ENCODE measurements at regions not wholly inside any gene's neighbourhood (a gene's known extent, or its start where the extent isn't known, plus 50 kb on each side); places are given as distances from the start of the nearest gene placed in this dataset.

DNA sequence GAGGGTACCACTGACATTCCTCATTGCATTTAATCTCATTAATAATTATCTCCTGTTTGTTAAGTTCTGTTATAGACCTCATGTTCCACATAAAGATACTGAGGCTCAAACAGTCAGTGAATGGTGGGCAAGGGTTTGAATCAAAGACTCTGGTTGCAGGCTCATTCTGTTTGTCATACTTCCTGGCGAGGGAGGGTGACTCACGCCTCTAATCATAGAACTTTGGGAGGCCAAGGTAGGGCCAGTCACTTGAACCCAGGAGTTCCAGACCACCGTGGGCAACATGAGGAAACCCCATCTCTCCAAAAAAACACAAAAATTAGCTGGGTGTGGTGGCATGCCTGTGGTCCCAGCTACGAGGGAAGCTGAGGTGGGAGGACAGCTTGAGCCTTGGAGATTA, 220.7 kb upstream of the MIR17HG start:
- DNase-seq (ENCODE audit: low spot score in 2 of 2): no peak
- TF ChIP-seq POLR2AphosphoS5 (IDR thresholded peaks at IDR 0.05) (no peak), POLR2A (IDR thresholded peaks at IDR 0.05) (no peak)
- TF ChIP-seq, protein P1, sequence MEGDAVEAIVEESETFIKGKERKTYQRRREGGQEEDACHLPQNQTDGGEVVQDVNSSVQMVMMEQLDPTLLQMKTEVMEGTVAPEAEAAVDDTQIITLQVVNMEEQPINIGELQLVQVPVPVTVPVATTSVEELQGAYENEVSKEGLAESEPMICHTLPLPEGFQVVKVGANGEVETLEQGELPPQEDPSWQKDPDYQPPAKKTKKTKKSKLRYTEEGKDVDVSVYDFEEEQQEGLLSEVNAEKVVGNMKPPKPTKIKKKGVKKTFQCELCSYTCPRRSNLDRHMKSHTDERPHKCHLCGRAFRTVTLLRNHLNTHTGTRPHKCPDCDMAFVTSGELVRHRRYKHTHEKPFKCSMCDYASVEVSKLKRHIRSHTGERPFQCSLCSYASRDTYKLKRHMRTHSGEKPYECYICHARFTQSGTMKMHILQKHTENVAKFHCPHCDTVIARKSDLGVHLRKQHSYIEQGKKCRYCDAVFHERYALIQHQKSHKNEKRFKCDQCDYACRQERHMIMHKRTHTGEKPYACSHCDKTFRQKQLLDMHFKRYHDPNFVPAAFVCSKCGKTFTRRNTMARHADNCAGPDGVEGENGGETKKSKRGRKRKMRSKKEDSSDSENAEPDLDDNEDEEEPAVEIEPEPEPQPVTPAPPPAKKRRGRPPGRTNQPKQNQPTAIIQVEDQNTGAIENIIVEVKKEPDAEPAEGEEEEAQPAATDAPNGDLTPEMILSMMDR (IDR thresholded peaks at IDR 0.05): no peak
- H3K4me1 ChIP-seq: no peaks in the 10 kb centered on the region
- no peaks in the 10 kb centered on the region for H3K9me3 ChIP-seq
- no peaks in the 10 kb centered on the region for H3K27me3 ChIP-seq
- H3K36me3 ChIP-seq: no peaks in the 10 kb centered on the region
- intact Hi-C loops (cut with DNase I; ENCODE audit: low total_unique reads): no loop called here
- no peak overlapping the region for H3K4me3 ChIP-seq
- H3K27ac ChIP-seq: no peak overlapping the region

DNA sequence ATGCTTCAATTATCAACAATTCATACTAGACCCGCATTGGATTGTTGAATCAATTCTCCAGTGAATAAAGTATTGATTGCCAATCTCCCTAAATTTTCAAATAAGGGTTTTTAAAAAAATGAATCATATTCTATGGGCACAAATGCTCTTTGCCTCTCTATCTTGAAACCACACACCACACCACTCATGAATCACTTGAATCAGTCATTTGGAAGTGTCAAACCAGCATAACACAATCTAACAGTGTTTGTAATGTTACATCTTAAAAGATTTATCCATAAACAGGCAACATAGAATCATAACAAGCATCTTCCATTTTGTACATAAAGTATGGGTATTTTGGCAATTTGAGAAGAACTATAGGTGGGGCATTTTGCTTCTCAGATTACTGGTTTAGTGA, 219.5 kb upstream of the MIR17HG start:
- Histone ChIP-seq H3K27ac (no peak overlapping the region), H3K36me3 (no peaks in the 10 kb centered on the region), H3K9me3 (no peaks in the 10 kb centered on the region), H3K4me1 (no peaks in the 10 kb centered on the region), H3K27me3 (no peaks in the 10 kb centered on the region), H3K4me3 (no peak overlapping the region)
- intact Hi-C loops (cut with DNase I; ENCODE audit: low total_unique reads): no loop called here
- DNase-seq (ENCODE audit: low spot score in 2 of 2): no peak
- TF ChIP-seq, protein P1 (IDR thresholded peaks at IDR 0.05): no peak
- TF ChIP-seq POLR2AphosphoS5 (IDR thresholded peaks at IDR 0.05) (no peak), POLR2A (IDR thresholded peaks at IDR 0.05) (no peak)

DNA sequence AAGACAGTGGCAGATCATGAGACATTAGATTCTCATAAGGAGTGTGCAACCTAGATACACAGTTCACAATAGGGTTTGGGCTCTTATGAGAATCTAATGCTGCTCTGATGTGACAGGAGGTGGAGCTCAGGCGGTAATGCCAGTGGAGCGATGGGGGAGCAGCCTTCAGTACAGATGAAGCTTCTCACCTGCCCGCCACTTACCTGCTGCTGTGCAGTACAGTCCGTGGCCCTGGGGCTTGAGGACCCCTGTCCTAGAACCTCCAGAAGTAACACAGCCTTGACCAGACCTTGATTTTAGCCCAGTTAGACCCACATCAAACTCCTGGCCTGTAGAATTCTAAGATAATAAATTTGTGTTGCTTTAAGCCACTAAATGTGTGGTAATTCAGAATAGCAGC, 215.1 kb upstream of the MIR17HG start:
- Histone ChIP-seq H3K36me3 (no peaks in the 10 kb centered on the region), H3K4me1 (no peaks in the 10 kb centered on the region), H3K27me3 (no peaks in the 10 kb centered on the region), H3K4me3 (no peak overlapping the region), H3K27ac (no peak overlapping the region), H3K9me3 (no peaks in the 10 kb centered on the region)
- no peak for DNase-seq (ENCODE audit: low spot score in 2 of 2)
- intact Hi-C loops (cut with DNase I; ENCODE audit: low total_unique reads): loop anchor here (5.0 kb wide), 1 partner anchor 215 kb away; the partner anchor contains the start of gene MIR17HG
- TF ChIP-seq, protein P1 (IDR thresholded peaks at IDR 0.05): no peak
- no peak for TF ChIP-seq POLR2A (IDR thresholded peaks at IDR 0.05)

DNA sequence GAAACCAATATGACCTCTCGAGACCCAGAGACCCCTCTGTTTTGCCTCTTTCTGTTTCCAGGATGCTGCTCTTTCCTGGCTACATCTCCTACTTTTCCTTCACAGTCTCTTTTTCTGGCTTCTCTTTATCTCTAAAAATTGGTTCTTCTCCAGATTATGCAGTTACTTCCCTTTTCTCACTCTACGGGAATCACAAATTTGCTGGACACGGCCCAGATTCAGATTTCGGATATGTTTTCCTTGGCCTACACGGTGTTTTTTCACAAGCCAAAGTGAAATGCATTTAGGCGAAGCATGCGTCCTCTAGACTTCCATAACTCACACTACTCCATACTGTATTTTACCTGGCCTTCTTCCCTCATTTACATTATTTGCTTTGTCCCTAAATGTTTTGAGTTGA, 214.7 kb upstream of the MIR17HG start:
- Histone ChIP-seq H3K27me3 (no peaks in the 10 kb centered on the region), H3K9me3 (no peaks in the 10 kb centered on the region), H3K27ac (no peak overlapping the region), H3K36me3 (no peaks in the 10 kb centered on the region), H3K4me1 (no peaks in the 10 kb centered on the region), H3K4me3 (no peak overlapping the region)
- no peak for DNase-seq (ENCODE audit: low spot score in 2 of 2)
- TF ChIP-seq, protein P1 (IDR thresholded peaks at IDR 0.05): no peak
- TF ChIP-seq POLR2A (IDR thresholded peaks at IDR 0.05) (no peak), POLR2AphosphoS5 (IDR thresholded peaks at IDR 0.05) (no peak)
- intact Hi-C loops (cut with DNase I; ENCODE audit: low total_unique reads): loop anchor here (5.0 kb wide), 1 partner anchor 215 kb away; the partner anchor contains the start of gene MIR17HG

DNA sequence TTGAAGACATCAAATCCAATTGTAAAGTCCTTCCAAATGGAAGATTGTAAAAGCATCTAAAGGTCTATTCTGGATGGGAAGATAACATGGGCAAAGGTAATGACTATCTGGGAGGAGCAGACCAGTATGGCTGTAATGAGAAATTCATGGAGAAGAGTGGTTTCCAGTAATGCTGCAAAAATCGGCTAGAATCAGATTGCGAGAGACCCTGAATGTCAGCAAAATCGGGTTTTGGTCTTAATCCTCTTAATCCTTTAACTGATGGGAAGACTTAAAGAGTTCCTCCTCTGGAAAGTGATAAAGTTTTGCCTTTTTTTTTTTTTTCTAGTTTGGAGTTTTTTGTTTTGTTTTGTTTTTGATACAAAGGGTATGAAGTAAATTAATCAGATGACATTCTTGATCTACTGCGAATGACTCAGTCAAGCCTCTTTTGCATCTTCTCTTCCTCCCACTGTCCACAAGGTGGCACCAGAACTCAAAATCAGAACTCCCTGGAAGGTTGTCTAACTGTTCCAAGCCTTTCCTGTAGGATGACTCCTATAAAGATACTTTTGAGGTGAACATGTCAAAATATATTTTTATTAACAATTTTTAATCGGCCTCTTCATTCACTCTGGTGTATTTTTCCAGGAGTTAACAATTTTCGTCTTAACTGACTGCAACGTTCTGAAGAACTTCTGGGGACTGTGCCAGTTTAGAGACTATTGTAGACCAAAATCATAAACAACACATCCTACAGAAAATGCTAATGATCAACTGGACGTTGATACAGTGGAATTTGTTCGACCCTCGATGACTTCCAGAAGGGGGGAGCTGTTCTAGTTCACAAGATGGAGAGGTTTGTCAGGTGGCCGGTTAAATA, 213.3 kb upstream of the MIR17HG start:
- Histone ChIP-seq H3K4me3 (no peak overlapping the region), H3K4me1 (no peaks in the 10 kb centered on the region), H3K9me3 (no peaks in the 10 kb centered on the region), H3K36me3 (no peaks in the 10 kb centered on the region), H3K27ac (no peak overlapping the region), H3K27me3 (no peaks in the 10 kb centered on the region)
- intact Hi-C loops (cut with DNase I; ENCODE audit: low total_unique reads): loop anchor here (5.0 kb wide), 1 partner anchor 213 kb away; the partner anchor contains the start of gene MIR17HG
- TF ChIP-seq, protein P1 (IDR thresholded peaks at IDR 0.05): peak; percentile 37 to 76 (median 71)
- TF ChIP-seq POLR2A (IDR thresholded peaks at IDR 0.05) (no peak), POLR2AphosphoS5 (IDR thresholded peaks at IDR 0.05) (no peak)
- peak; percentile 37 to 53 for DNase-seq (ENCODE audit: low spot score in 2 of 2)
